ENCODE measurements at regions not wholly inside any gene's neighbourhood (a gene's known extent, or its start where the extent isn't known, plus 50 kb on each side); places are given as distances from the start of the nearest gene placed in this dataset.

- Histone ChIP-seq H3K9me3 (ENCODE audit: severe bottlenecking) (peaks cover 3% of the 10 kb centered on the region), H3K4me3 (ENCODE audit: severe bottlenecking) (no peak overlapping the region), H3K27ac (ENCODE audit: poor library complexity, severe bottlenecking) (no peak overlapping the region), H3K27me3 (ENCODE audit: insufficient read depth, poor library complexity, severe bottlenecking) (no peaks in the 10 kb centered on the region), H3K4me1 (ENCODE audit: insufficient read depth, poor library complexity, severe bottlenecking) (no peaks in the 10 kb centered on the region), H3K36me3 (ENCODE audit: low read depth) (no peaks in the 10 kb centered on the region)
- DNase-seq (ENCODE audit: low spot score) (no peak), ATAC-seq (ENCODE audit: low read depth) (no peak)
- TF ChIP-seq CTCF (IDR thresholded peaks at IDR 0.05; ENCODE audit: poor library complexity, severe bottlenecking), result no peak
Measured at GRCh38 chr18:71849407-71849806, 694.7 kb downstream of the CBLN2 start.

GRCh38 chr18:71846716-71847115, 697.4 kb downstream of the CBLN2 start:
- no peak for ATAC-seq (ENCODE audit: low read depth)

GRCh38 chr18:71844814-71845213, 699.3 kb downstream of the CBLN2 start:
- Histone ChIP-seq H3K4me1 (ENCODE audit: insufficient read depth, poor library complexity, severe bottlenecking) (no peaks in the 10 kb centered on the region), H3K27ac (ENCODE audit: poor library complexity, severe bottlenecking) (no peak overlapping the region), H3K27me3 (ENCODE audit: insufficient read depth, poor library complexity, severe bottlenecking) (no peaks in the 10 kb centered on the region), H3K36me3 (ENCODE audit: low read depth) (no peaks in the 10 kb centered on the region), H3K4me3 (ENCODE audit: severe bottlenecking) (no peak overlapping the region), H3K9me3 (ENCODE audit: severe bottlenecking) (no peaks in the 10 kb centered on the region)
- ATAC-seq (ENCODE audit: low read depth) (no peak), DNase-seq (ENCODE audit: low spot score) (no peak)
- TF ChIP-seq CTCF (IDR thresholded peaks at IDR 0.05; ENCODE audit: poor library complexity, severe bottlenecking), result no peak

More at GRCh38 chr18:71846716-71847115, 697.4 kb downstream of the CBLN2 start:
- DNase-seq (ENCODE audit: low spot score), result no peak
- Histone ChIP-seq H3K9me3 (ENCODE audit: severe bottlenecking) (no peaks in the 10 kb centered on the region), H3K36me3 (ENCODE audit: low read depth) (no peaks in the 10 kb centered on the region), H3K27me3 (ENCODE audit: insufficient read depth, poor library complexity, severe bottlenecking) (no peaks in the 10 kb centered on the region), H3K4me3 (ENCODE audit: severe bottlenecking) (no peak overlapping the region), H3K4me1 (ENCODE audit: insufficient read depth, poor library complexity, severe bottlenecking) (no peaks in the 10 kb centered on the region), H3K27ac (ENCODE audit: poor library complexity, severe bottlenecking) (no peak overlapping the region)
- TF ChIP-seq CTCF (IDR thresholded peaks at IDR 0.05; ENCODE audit: poor library complexity, severe bottlenecking), result no peak

GRCh38 chr18:71842666-71843065, 701.5 kb downstream of the CBLN2 start:
- TF ChIP-seq CTCF (IDR thresholded peaks at IDR 0.05; ENCODE audit: poor library complexity, severe bottlenecking), result no peak
- no peak for DNase-seq (ENCODE audit: low spot score)
- no peak for ATAC-seq (ENCODE audit: low read depth)

GRCh38 chr18:71837547-71837946, 706.6 kb downstream of the CBLN2 start:
- Histone ChIP-seq H3K27me3 (ENCODE audit: insufficient read depth, poor library complexity, severe bottlenecking) (no peaks in the 10 kb centered on the region), H3K36me3 (ENCODE audit: low read depth) (no peaks in the 10 kb centered on the region), H3K9me3 (ENCODE audit: severe bottlenecking) (no peaks in the 10 kb centered on the region), H3K4me3 (ENCODE audit: severe bottlenecking) (no peak overlapping the region), H3K4me1 (ENCODE audit: insufficient read depth, poor library complexity, severe bottlenecking) (no peaks in the 10 kb centered on the region), H3K27ac (ENCODE audit: poor library complexity, severe bottlenecking) (no peak overlapping the region)
- DNase-seq (ENCODE audit: low spot score), result no peak
- no peak for ATAC-seq (ENCODE audit: low read depth)
- no peak for TF ChIP-seq CTCF (IDR thresholded peaks at IDR 0.05; ENCODE audit: poor library complexity, severe bottlenecking)

More at GRCh38 chr18:71842666-71843065, 701.5 kb downstream of the CBLN2 start:
- H3K27ac ChIP-seq (ENCODE audit: poor library complexity, severe bottlenecking), result no peak overlapping the region
- H3K36me3 ChIP-seq (ENCODE audit: low read depth), result no peaks in the 10 kb centered on the region
- no peaks in the 10 kb centered on the region for H3K9me3 ChIP-seq (ENCODE audit: severe bottlenecking)
- no peaks in the 10 kb centered on the region for H3K27me3 ChIP-seq (ENCODE audit: insufficient read depth, poor library complexity, severe bottlenecking)
- no peaks in the 10 kb centered on the region for H3K4me1 ChIP-seq (ENCODE audit: insufficient read depth, poor library complexity, severe bottlenecking)
- no peak overlapping the region for H3K4me3 ChIP-seq (ENCODE audit: severe bottlenecking)
